HEK293 (cell line): ENCODE measurements at regions not wholly inside any gene's neighbourhood (a gene's known extent, or its start where the extent isn't known, plus 50 kb on each side); places are given as distances from the start of the nearest gene placed in this dataset.

ENCODE experiments used
- CTCF ChIP-seq: fragments of 450-650 bp; formaldehyde crosslinking; IDR thresholded peaks from 2 replicates; pipeline ENCODE4 v1.5.1; 2016; ENCODE audit warnings: missing biosample characterization, missing genetic modification characterization
- GLIS2 ChIP-seq: fragments of 450-650 bp; formaldehyde crosslinking; IDR thresholded peaks from 2 replicates; pipeline ENCODE4 v1.5.1; 2016; ENCODE audit warnings: missing biosample characterization, missing genetic modification characterization
- RBAK ChIP-seq: fragments of 450-650 bp; formaldehyde crosslinking; IDR thresholded peaks from 2 replicates; pipeline ENCODE4 v1.5.1; 2016; ENCODE audit warnings: missing biosample characterization, missing genetic modification characterization
- ZBTB17 ChIP-seq: fragments of 450-650 bp; formaldehyde crosslinking; IDR thresholded peaks from 2 replicates; pipeline ENCODE4 v1.5.1; 2016; ENCODE audit warnings: missing biosample characterization, missing genetic modification characterization
- ZFP37 ChIP-seq: fragments of 450-650 bp; formaldehyde crosslinking; IDR thresholded peaks from 2 replicates; pipeline ENCODE4 v1.5.1; 2016; ENCODE audit warnings: missing biosample characterization, missing genetic modification characterization
- ZNF837 ChIP-seq: fragments of 450-650 bp; formaldehyde crosslinking; IDR thresholded peaks from 2 replicates; pipeline ENCODE4 v1.5.1; 2016; ENCODE audit warnings: missing biosample characterization, missing genetic modification characterization

GRCh38 chr4:112952313-112952700 is 97.1 kb upstream of the ANK2 start:
- no peak for TF ChIP-seq GLIS2 (tag by site-specific recombination)
- TF ChIP-seq ZFP37 (tag by site-specific recombination), result no peak
- TF ChIP-seq CTCF, result no peak
- TF ChIP-seq ZBTB17, result no peak
- TF ChIP-seq RBAK (tag by site-specific recombination), result no peak
- TF ChIP-seq ZNF837 (tag by site-specific recombination), result no peak
